Testis (tissue), 2 donors: ENCODE measurements at regions not wholly inside any gene's neighbourhood (a gene's known extent, or its start where the extent isn't known, plus 50 kb on each side); places are given as distances from the start of the nearest gene placed in this dataset.

ENCODE experiments used
- DNase-seq: peaks from one replicate; pipeline ENCODE4 v3.0.0-alpha.2; 2019
- H3K27ac ChIP-seq, 2 donors: fragments of 200-600 bp; sonication (generic); one replicate each; pipeline ENCODE4 v1.5.1; 2019
- H3K27me3 ChIP-seq: fragments of 200-600 bp; sonication (generic); one replicate; pipeline ENCODE4 v1.5.1; 2019
- H3K36me3 ChIP-seq: fragments of 200-600 bp; sonication (generic); one replicate; pipeline ENCODE4 v1.5.1; 2017; ENCODE audit warnings: low read depth; ENCODE audit errors: missing control alignments
- H3K4me1 ChIP-seq: fragments of 200-600 bp; sonication (generic); one replicate; pipeline ENCODE4 v1.5.1; 2019
- H3K4me3 ChIP-seq, 2 donors: fragments of 200-600 bp; sonication (generic); one replicate each; pipeline ENCODE4 v1.5.1; 2017 to 2019
- H3K9me3 ChIP-seq: fragments of 200-600 bp; sonication (generic); one replicate; pipeline ENCODE4 v1.5.1; 2017
- POLR2A ChIP-seq: fragments of 450-650 bp; IDR thresholded peaks from one replicate; pipeline ENCODE4 v1.6.1; 2017; ENCODE audit warnings: antibody characterized with exemption, mild to moderate bottlenecking, moderate library complexity
- WGBS, 2 donors: methylation state at CpG; one replicate each; pipeline ENCODE4 v1.1.5; 2018; 5-methylcytosine and 5-hydroxymethylcytosine counted together
- intact Hi-C: fragments of 100-400 bp; cut with DNase I; formaldehyde crosslinking; loops from one replicate; pipeline ENCODE4 v1.15.1; 2023; ENCODE audit warnings: low total_unique reads
- TF ChIP-seq, protein P1 (sequence below), 3 experiments: fragments of 450-650 bp in 2 of 3; fragments of 200-600 bp in 1 of 3; sonication (generic) in 1 of 3; IDR thresholded peaks; one replicate each; pipeline ENCODE4 v1.5.1; 2016 to 2019; ENCODE audit warnings: antibody characterized with exemption in 3 of 3, mild to moderate bottlenecking in 2 of 3, moderate library complexity in 1 of 3

DNA sequence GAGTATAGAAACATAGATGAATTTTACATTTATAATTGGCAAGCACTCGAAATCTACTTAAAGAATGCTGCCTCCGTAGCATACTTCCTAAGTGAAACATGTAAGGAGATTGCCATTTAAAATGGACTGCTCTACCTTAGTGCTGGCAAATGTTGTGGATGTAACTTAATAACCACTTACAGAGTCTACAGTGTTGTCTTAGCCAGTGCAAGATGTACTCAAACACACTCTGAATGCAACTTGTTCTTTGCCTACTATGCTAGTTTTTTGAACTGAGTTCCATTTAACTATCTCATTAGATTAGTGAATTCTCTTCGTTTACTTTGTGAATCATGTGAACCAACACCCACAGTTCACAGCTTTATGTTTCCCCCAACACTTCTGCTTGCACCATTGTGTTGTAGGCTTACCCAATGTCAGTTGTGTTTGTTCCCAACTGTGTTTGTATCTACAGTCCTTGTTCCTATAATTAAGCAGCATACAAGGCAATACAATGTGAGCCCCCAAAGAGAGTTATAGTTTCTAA, 345.5 kb upstream of the LYPLAL1 start:
- Histone ChIP-seq H3K4me1 (peaks cover 3% of the 10 kb centered on the region), H3K36me3 (no peaks in the 10 kb centered on the region), H3K27me3 (no peaks in the 10 kb centered on the region), H3K27ac (no peak overlapping the region), H3K9me3 (no peaks in the 10 kb centered on the region), H3K4me3 (no peak overlapping the region)
- intact Hi-C loops = no loop called here
- TF ChIP-seq, protein P1, sequence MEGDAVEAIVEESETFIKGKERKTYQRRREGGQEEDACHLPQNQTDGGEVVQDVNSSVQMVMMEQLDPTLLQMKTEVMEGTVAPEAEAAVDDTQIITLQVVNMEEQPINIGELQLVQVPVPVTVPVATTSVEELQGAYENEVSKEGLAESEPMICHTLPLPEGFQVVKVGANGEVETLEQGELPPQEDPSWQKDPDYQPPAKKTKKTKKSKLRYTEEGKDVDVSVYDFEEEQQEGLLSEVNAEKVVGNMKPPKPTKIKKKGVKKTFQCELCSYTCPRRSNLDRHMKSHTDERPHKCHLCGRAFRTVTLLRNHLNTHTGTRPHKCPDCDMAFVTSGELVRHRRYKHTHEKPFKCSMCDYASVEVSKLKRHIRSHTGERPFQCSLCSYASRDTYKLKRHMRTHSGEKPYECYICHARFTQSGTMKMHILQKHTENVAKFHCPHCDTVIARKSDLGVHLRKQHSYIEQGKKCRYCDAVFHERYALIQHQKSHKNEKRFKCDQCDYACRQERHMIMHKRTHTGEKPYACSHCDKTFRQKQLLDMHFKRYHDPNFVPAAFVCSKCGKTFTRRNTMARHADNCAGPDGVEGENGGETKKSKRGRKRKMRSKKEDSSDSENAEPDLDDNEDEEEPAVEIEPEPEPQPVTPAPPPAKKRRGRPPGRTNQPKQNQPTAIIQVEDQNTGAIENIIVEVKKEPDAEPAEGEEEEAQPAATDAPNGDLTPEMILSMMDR (IDR thresholded peaks at IDR 0.05) = no peak
- no peak for TF ChIP-seq POLR2A
- WGBS, 2 donors = 71 to 74% methylated on average over 3 of the region's 3 CpGs
- DNase-seq = no peak

DNA sequence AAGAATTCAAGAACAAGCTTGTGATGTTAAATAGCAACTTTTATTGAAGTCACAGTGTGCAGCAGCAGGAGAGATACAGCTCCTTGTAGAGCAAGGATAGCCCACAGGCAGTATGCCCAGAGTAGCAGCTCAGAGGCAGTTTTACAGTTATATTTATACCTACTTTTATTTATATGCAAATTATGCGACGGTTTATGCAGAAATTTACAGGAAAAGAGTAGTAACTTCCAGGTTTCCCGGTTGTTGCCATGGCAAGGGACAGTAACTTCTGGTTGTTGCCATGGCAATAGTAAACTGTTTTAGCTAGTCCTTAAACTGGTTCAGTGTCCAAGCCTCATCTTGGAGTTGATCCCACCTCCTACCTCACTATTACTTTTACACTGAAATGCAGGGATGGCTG, 344.6 kb upstream of the LYPLAL1 start:
- no peak for DNase-seq
- TF ChIP-seq, protein P1 (IDR thresholded peaks at IDR 0.05) = no peak
- no peak for TF ChIP-seq POLR2A
- intact Hi-C loops = no loop called here
- H3K27me3 ChIP-seq = no peaks in the 10 kb centered on the region
- H3K9me3 ChIP-seq = no peaks in the 10 kb centered on the region
- H3K27ac ChIP-seq = no peak overlapping the region
- 31 to 77% methylated on average over 3 of the region's 3 CpGs for WGBS, 2 donors
- H3K36me3 ChIP-seq = no peaks in the 10 kb centered on the region
- H3K4me3 ChIP-seq = no peak overlapping the region
- H3K4me1 ChIP-seq = peaks cover 7% of the 10 kb centered on the region

DNA sequence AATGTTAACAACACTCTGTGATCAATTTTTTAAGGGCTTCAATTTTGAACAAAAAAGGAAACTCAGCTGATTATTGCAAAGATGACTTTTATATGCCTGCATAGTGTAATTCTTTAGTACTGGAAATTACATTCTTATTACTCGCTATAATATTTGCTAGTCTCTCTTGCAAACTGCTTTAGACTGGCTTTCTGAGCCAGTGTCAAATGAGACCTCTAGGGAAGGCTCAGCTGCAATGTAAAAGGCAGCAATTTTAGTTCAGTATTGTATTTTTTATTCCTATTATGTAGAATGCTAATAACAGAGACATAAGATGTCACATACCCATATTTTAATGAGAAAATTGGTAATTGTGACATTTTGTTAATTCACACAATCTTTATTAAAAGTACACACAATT, 338.1 kb upstream of the LYPLAL1 start:
- Histone ChIP-seq H3K9me3 (no peaks in the 10 kb centered on the region), H3K4me3 (no peak overlapping the region), H3K27ac (no peak overlapping the region), H3K36me3 (no peaks in the 10 kb centered on the region), H3K27me3 (no peaks in the 10 kb centered on the region), H3K4me1 (peaks cover 7% of the 10 kb centered on the region)
- TF ChIP-seq, protein P1 (IDR thresholded peaks at IDR 0.05) = no peak
- TF ChIP-seq POLR2A = no peak
- intact Hi-C loops = no loop called here
- DNase-seq = no peak
- 78 to 100% methylated on average over 1 of the region's 1 CpG for WGBS, 2 donors

DNA sequence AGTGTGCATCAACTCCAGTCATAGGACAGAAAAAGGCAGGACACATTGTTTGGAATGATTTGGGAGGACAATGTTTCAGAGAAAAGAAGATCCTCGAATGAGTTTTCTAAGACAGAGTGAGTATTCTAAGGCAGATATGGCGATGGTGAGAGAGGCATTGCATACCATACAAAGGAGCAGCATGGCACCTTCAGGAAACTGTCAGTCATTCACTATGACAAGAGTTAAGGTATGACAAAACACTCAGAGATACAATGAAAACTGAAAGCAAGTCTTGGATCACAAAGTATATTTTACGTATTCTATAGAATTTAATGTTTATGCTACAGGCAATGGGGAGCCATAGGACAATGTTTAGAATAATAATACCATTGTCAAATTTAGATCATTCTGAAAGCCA, 337.4 kb upstream of the LYPLAL1 start:
- 80 to 84% methylated on average over 3 of the region's 3 CpGs for WGBS, 2 donors
- TF ChIP-seq, protein P1 (IDR thresholded peaks at IDR 0.05) = no peak
- TF ChIP-seq POLR2A = no peak
- H3K27me3 ChIP-seq = no peaks in the 10 kb centered on the region
- no peak for DNase-seq
- peaks cover 7% of the 10 kb centered on the region for H3K4me1 ChIP-seq
- intact Hi-C loops = no loop called here
- H3K27ac ChIP-seq = no peak overlapping the region
- no peaks in the 10 kb centered on the region for H3K36me3 ChIP-seq
- H3K9me3 ChIP-seq = no peaks in the 10 kb centered on the region
- no peak overlapping the region for H3K4me3 ChIP-seq

DNA sequence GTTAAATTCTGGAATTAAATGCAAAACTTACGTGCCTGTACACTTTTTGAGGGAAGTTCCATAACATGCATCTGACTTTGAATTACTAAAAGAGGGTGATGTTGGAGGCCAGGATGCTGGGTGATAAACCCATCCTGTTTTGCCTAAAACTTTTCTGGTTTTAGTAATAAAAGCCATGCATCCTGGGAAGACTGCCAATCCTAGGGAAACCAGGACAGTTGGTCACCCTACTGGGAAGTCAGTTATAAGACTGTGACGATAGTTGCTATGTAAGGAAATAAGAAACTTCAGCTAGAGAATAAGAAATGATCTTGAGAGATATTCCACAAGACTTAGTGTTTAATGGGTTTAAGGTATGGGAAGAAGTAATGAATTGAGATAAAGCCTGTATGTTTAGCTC, 336.6 kb upstream of the LYPLAL1 start:
- Histone ChIP-seq H3K4me1 (peaks cover 7% of the 10 kb centered on the region), H3K36me3 (no peaks in the 10 kb centered on the region), H3K9me3 (no peaks in the 10 kb centered on the region), H3K27me3 (no peaks in the 10 kb centered on the region), H3K27ac (no peak overlapping the region), H3K4me3 (no peak overlapping the region)
- no peak for DNase-seq
- TF ChIP-seq POLR2A = no peak
- TF ChIP-seq, protein P1 (IDR thresholded peaks at IDR 0.05) = no peak
- intact Hi-C loops = no loop called here
- WGBS, 2 donors = 76 to 89% methylated on average over 2 of the region's 2 CpGs
